IPS-15b (cell line): ENCODE measurements at regions not wholly inside any gene's neighbourhood (a gene's known extent, or its start where the extent isn't known, plus 50 kb on each side); places are given as distances from the start of the nearest gene placed in this dataset.
A peak's percentile ranks its signal among the peaks of the same experiment; 100 is the strongest.

ENCODE experiments used
- H3K27me3 ChIP-seq: one replicate; pipeline ENCODE4 v1.6.1; 2013; ENCODE audit warnings: low read length; ENCODE audit not compliant: control insufficient read depth, insufficient read depth
- H3K36me3 ChIP-seq: one replicate; pipeline ENCODE4 v1.6.1; 2013; ENCODE audit warnings: low read length; ENCODE audit not compliant: control insufficient read depth, insufficient read depth
- H3K4me1 ChIP-seq: one replicate; pipeline ENCODE4 v1.6.1; 2013; ENCODE audit warnings: mild to moderate bottlenecking, low read length; ENCODE audit not compliant: control insufficient read depth, insufficient read depth
- H3K4me3 ChIP-seq: one replicate; pipeline ENCODE4 v1.5.1; 2013; ENCODE audit warnings: low read depth, low read length
- H3K9ac ChIP-seq: one replicate; pipeline ENCODE4 v1.6.1; 2013; ENCODE audit warnings: low read depth, mild to moderate bottlenecking, low read length
- H3K9me3 ChIP-seq: one replicate; pipeline ENCODE4 v1.6.1; 2013; ENCODE audit warnings: mild to moderate bottlenecking, low read length; ENCODE audit not compliant: control insufficient read depth, insufficient read depth

- Histone ChIP-seq H3K4me3 (peak overlapping the region; percentile 72), H3K27me3 (peaks cover 21% of the 10 kb centered on the region), H3K4me1 (peaks cover 16% of the 10 kb centered on the region), H3K36me3 (no peaks in the 10 kb centered on the region), H3K9ac (peak overlapping the region; percentile 37), H3K9me3 (no peaks in the 10 kb centered on the region)
These were observed 86.6 kb upstream of the ARHGAP32 start for GRCh38 chr11:129278586-129279319.

GRCh38 chr11:129277198-129277843 lies 85.2 kb upstream of the ARHGAP32 start:
- no peak overlapping the region for H3K9ac ChIP-seq
- H3K4me3 ChIP-seq: peak overlapping the region; percentile 72
- peaks cover 11% of the 10 kb centered on the region for H3K4me1 ChIP-seq
- no peaks in the 10 kb centered on the region for H3K9me3 ChIP-seq
- no peaks in the 10 kb centered on the region for H3K36me3 ChIP-seq
- H3K27me3 ChIP-seq: peaks cover 21% of the 10 kb centered on the region

GRCh38 chr11:129275828-129276227 lies 83.7 kb upstream of the ARHGAP32 start:
- H3K4me3 ChIP-seq: no peak overlapping the region
- no peak overlapping the region for H3K9ac ChIP-seq
- no peaks in the 10 kb centered on the region for H3K9me3 ChIP-seq
- no peaks in the 10 kb centered on the region for H3K36me3 ChIP-seq
- H3K27me3 ChIP-seq: peaks cover 18% of the 10 kb centered on the region
- H3K4me1 ChIP-seq: peaks cover 3% of the 10 kb centered on the region

GRCh38 chr11:129273944-129274711 lies 82.0 kb upstream of the ARHGAP32 start:
- no peak overlapping the region for H3K9ac ChIP-seq
- no peaks in the 10 kb centered on the region for H3K36me3 ChIP-seq
- no peaks in the 10 kb centered on the region for H3K9me3 ChIP-seq
- H3K4me1 ChIP-seq: peaks cover 3% of the 10 kb centered on the region
- peaks cover 10% of the 10 kb centered on the region for H3K27me3 ChIP-seq
- no peak overlapping the region for H3K4me3 ChIP-seq

GRCh38 chr11:129273322-129273721 lies 81.2 kb upstream of the ARHGAP32 start:
- Histone ChIP-seq H3K4me1 (peaks cover 4% of the 10 kb centered on the region), H3K9ac (no peak overlapping the region), H3K27me3 (peaks cover 8% of the 10 kb centered on the region), H3K36me3 (no peaks in the 10 kb centered on the region), H3K4me3 (no peak overlapping the region), H3K9me3 (no peaks in the 10 kb centered on the region)

GRCh38 chr11:129271030-129271429 lies 78.9 kb upstream of the ARHGAP32 start:
- Histone ChIP-seq H3K36me3 (no peaks in the 10 kb centered on the region), H3K9me3 (no peaks in the 10 kb centered on the region), H3K4me3 (no peak overlapping the region), H3K27me3 (no peaks in the 10 kb centered on the region), H3K9ac (no peak overlapping the region), H3K4me1 (peaks cover 9% of the 10 kb centered on the region)

DNA sequence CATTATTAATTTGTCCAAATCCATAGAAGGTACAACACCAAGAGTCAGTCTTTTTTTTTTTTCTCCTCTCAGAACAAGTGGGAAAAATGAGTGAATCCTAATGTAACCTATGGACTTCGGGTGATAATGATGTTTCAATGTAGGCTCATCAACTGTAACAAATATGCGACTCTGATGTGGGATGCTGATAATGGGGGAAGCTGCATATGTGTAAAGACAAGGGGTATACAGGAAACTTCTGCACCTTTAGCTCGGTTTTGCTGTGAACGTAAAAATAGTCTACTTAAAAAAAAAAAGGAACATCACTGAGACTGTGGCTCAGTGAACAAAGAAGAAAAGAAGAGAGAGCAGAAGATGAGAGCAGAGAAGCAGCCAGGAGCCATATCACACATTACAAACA lies 78.3 kb upstream of the ARHGAP32 start:
- H3K27me3 ChIP-seq: no peaks in the 10 kb centered on the region
- H3K9me3 ChIP-seq: no peaks in the 10 kb centered on the region
- no peak overlapping the region for H3K4me3 ChIP-seq
- H3K36me3 ChIP-seq: no peaks in the 10 kb centered on the region
- no peak overlapping the region for H3K9ac ChIP-seq
- H3K4me1 ChIP-seq: peaks cover 9% of the 10 kb centered on the region

DNA sequence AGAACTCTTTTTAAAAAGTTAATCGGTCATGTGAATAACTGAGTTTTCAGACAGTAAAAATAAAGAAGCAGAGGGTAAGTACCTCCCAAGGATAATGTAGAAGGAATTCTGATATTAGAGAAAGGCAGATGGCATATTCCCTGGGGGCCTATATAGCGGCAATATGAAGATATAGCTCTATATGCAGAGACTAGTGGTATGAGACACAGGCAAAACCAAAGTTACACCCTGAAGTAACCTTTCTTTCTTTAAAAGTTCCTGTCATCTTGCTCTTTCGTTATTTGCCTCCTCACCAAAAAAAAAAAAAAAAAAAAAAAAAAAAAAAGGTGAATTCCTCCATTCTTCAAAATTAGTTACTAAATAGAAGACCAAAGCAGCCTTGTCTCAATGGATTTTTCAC lies 76.2 kb upstream of the ARHGAP32 start:
- no peaks in the 10 kb centered on the region for H3K36me3 ChIP-seq
- H3K9me3 ChIP-seq: no peaks in the 10 kb centered on the region
- no peak overlapping the region for H3K9ac ChIP-seq
- H3K4me1 ChIP-seq: peaks cover 9% of the 10 kb centered on the region
- H3K27me3 ChIP-seq: no peaks in the 10 kb centered on the region
- H3K4me3 ChIP-seq: no peak overlapping the region

- no peak overlapping the region for H3K4me3 ChIP-seq
- peaks cover 9% of the 10 kb centered on the region for H3K4me1 ChIP-seq
- H3K9ac ChIP-seq: no peak overlapping the region
- no peaks in the 10 kb centered on the region for H3K36me3 ChIP-seq
- H3K27me3 ChIP-seq: no peaks in the 10 kb centered on the region
- no peaks in the 10 kb centered on the region for H3K9me3 ChIP-seq
These were observed 75.6 kb upstream of the ARHGAP32 start for GRCh38 chr11:129267716-129268115.

GRCh38 chr11:129266536-129266935 lies 74.4 kb upstream of the ARHGAP32 start:
- H3K27me3 ChIP-seq: no peaks in the 10 kb centered on the region
- H3K9me3 ChIP-seq: no peaks in the 10 kb centered on the region
- no peak overlapping the region for H3K9ac ChIP-seq
- H3K4me1 ChIP-seq: peaks cover 9% of the 10 kb centered on the region
- no peaks in the 10 kb centered on the region for H3K36me3 ChIP-seq
- H3K4me3 ChIP-seq: no peak overlapping the region

GRCh38 chr11:129265125-129265788 lies 73.1 kb upstream of the ARHGAP32 start:
- no peak overlapping the region for H3K9ac ChIP-seq
- H3K4me3 ChIP-seq: no peak overlapping the region
- H3K4me1 ChIP-seq: peaks cover 16% of the 10 kb centered on the region
- no peaks in the 10 kb centered on the region for H3K36me3 ChIP-seq
- no peaks in the 10 kb centered on the region for H3K27me3 ChIP-seq
- no peaks in the 10 kb centered on the region for H3K9me3 ChIP-seq
